GM12874 (cell line): ENCODE measurements at regions not wholly inside any gene's neighbourhood (a gene's known extent, or its start where the extent isn't known, plus 50 kb on each side); places are given as distances from the start of the nearest gene placed in this dataset.

Source experiments
- CTCF ChIP-seq: IDR thresholded peaks from 2 replicates; pipeline ENCODE4 v1.5.1; 2011; ENCODE audit warnings: low read depth, mild to moderate bottlenecking, control low read depth, low read length, moderate library complexity; ENCODE audit not compliant: insufficient read depth

DNA sequence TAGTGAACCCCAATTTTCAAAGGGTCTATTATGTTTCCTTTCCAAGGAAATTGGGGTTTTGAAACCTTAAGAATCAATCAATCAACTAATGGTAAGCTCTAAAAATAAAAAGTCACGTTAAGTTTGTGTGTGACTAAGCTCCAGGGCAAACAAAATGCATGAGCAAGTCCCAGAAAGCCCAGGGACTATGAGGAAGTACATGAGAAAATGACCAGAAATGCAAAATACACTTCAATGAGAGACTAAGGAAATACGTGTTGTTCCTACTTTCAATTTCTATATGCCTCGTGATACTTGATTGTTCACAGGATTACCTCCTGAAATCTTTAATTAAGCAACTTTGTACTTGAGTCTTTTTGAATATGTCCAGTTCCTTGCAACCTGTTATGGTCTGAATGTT lies 684.4 kb upstream of the SYT4 start:
- no peak for TF ChIP-seq CTCF

- no peak for TF ChIP-seq CTCF
Measured at GRCh38 chr18:43964666-43965065, 687.4 kb upstream of the SYT4 start.

DNA sequence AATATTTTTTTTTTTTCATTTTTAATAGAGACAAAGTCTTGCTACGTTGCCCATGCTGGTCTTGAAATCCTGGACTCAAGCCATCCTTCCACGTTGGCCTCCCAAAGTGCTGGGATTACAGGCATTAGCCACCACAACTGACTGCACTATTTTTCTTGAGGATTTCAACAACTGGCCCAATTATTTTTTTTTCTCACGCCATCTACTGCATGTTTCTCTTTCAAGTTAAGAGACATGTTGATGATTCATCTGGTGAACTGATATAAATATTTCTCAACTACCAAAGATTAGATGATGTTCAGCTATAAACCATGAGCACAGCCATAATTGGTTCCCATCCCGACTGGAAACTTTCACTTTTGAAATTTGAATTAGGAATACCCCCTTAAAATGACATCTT lies 688.4 kb upstream of the SYT4 start:
- no peak for TF ChIP-seq CTCF

GRCh38 chr18:43970656-43971055 lies 693.4 kb upstream of the SYT4 start:
- TF ChIP-seq CTCF, result no peak

- TF ChIP-seq CTCF, result no peak
Measured at GRCh38 chr18:43978174-43978573, 700.9 kb upstream of the SYT4 start.

DNA sequence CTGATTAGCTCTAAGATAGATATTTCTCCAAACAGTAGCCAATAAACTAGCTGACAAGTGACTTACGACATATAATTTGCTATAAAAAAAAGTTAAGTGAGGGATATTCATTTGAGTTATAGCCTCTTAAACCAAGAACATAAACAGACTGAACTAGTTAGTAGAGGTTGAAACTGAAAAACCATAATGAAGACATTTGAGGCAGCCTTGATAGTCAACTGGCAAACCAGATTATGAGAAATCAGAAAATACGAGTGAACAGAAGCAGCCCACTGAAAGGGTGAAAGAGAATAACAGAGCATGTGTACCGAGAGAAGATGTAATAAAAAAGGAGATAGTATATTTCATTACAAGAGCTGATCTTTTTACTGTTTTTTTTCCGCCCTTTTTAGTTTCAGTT lies 698.1 kb upstream of the SETBP1 start:
- no peak for TF ChIP-seq CTCF

DNA sequence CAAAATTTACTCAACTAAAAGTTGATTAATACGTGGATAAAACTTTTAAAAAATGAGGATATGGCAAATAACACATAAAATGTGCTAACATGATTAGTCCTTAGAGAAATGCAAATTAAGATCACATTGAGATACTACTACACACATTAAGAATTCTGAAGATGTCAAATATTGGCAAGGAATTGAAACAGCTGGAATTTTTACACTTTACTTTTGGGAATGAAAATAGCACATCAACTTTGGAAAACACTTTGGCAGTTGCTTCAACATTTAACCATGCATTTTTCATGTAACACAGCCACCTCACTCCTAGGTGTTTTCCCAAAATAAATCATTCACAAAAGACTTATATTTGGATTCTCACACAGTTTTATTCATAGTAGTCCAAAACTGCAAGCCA lies 687.9 kb upstream of the SETBP1 start:
- no peak for TF ChIP-seq CTCF

- TF ChIP-seq CTCF, result no peak
Measured at GRCh38 chr18:43994381-43994780, 686.3 kb upstream of the SETBP1 start.
